ENCODE measurements at regions not wholly inside any gene's neighbourhood (a gene's known extent, or its start where the extent isn't known, plus 50 kb on each side); places are given as distances from the start of the nearest gene placed in this dataset.

DNA sequence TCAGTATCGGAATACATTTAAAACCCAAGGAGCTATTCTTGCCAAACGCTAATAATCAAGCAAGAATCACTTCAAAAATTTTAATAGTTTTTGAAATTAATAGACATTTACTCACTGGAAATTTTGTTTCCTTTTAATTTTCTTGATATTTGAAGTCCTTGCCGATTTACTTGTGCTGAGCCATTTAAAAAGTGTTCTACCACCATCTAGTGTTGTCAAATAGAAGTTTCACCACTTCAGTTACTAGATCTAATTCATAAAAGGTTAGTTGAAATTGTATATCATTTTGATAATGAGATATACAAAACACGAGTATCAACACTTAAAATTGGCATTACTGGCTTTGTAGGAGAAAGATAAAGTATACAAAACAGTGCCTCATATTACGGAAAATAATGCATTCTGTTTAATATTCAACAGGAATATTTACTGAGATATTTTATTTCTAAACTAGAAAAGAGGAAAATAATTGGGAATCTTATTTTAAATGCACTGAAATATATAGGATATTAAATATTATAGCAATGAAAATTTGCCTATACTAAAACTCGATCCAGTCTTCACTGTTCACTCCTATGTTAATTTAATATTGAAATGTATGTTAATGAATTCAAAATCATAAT, 664.8 kb upstream of the SEMA3D start:
- Histone ChIP-seq H3K36me3 (ENCODE audit: insufficient read depth) (no peaks in the 10 kb centered on the region), H3K4me3 (IDR thresholded peaks at IDR 0.05; ENCODE audit: insufficient read depth, low read depth, low read length) (no peak overlapping the region), H3K27ac (no peak overlapping the region), H3K79me2 (ENCODE audit: insufficient read depth, low read depth) (no peaks in the 10 kb centered on the region), H2AFZ (ENCODE audit: low read depth) (no peak overlapping the region), H3K9ac (no peak overlapping the region), H3K4me2 (no peak overlapping the region), H4K20me1 (ENCODE audit: insufficient read depth) (no peaks in the 10 kb centered on the region), H3K4me1 (ENCODE audit: low read depth, poor library complexity, severe bottlenecking) (no peaks in the 10 kb centered on the region), H3K27me3 (ENCODE audit: insufficient read depth, low read depth) (no peaks in the 10 kb centered on the region)
- TF ChIP-seq, protein P1, sequence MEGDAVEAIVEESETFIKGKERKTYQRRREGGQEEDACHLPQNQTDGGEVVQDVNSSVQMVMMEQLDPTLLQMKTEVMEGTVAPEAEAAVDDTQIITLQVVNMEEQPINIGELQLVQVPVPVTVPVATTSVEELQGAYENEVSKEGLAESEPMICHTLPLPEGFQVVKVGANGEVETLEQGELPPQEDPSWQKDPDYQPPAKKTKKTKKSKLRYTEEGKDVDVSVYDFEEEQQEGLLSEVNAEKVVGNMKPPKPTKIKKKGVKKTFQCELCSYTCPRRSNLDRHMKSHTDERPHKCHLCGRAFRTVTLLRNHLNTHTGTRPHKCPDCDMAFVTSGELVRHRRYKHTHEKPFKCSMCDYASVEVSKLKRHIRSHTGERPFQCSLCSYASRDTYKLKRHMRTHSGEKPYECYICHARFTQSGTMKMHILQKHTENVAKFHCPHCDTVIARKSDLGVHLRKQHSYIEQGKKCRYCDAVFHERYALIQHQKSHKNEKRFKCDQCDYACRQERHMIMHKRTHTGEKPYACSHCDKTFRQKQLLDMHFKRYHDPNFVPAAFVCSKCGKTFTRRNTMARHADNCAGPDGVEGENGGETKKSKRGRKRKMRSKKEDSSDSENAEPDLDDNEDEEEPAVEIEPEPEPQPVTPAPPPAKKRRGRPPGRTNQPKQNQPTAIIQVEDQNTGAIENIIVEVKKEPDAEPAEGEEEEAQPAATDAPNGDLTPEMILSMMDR (conservative IDR thresholded peaks at IDR 0.05; ENCODE audit: low read depth, low read length): peak; percentile 61

DNA sequence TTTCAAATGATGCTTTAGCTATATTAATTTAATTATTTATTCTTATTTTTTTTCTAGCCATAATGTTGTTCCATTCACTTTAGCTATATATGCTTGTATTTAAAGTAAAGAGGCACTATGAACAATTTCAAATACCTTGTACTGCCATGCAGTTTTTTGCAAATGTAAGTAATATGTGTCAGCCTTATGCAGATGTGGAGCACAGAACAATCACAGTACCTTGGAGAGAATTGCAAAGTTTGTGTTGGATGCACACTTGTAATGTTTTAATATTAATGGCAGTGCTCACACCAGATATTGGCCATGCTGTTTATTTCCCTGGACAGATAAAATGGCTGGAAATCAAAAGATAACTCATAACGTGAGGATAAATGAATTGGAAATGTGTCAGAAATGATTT, 663.5 kb upstream of the SEMA3D start:
- Histone ChIP-seq H2AFZ (ENCODE audit: low read depth) (no peak overlapping the region), H3K27ac (no peak overlapping the region), H3K79me2 (ENCODE audit: insufficient read depth, low read depth) (no peaks in the 10 kb centered on the region), H3K4me2 (no peak overlapping the region), H3K36me3 (ENCODE audit: insufficient read depth) (no peaks in the 10 kb centered on the region), H3K27me3 (ENCODE audit: insufficient read depth, low read depth) (no peaks in the 10 kb centered on the region), H4K20me1 (ENCODE audit: insufficient read depth) (no peaks in the 10 kb centered on the region), H3K4me3 (IDR thresholded peaks at IDR 0.05; ENCODE audit: insufficient read depth, low read depth, low read length) (no peak overlapping the region), H3K9ac (no peak overlapping the region), H3K4me1 (ENCODE audit: low read depth, poor library complexity, severe bottlenecking) (no peaks in the 10 kb centered on the region)
- TF ChIP-seq, protein P1 (conservative IDR thresholded peaks at IDR 0.05; ENCODE audit: low read depth, low read length): no peak

DNA sequence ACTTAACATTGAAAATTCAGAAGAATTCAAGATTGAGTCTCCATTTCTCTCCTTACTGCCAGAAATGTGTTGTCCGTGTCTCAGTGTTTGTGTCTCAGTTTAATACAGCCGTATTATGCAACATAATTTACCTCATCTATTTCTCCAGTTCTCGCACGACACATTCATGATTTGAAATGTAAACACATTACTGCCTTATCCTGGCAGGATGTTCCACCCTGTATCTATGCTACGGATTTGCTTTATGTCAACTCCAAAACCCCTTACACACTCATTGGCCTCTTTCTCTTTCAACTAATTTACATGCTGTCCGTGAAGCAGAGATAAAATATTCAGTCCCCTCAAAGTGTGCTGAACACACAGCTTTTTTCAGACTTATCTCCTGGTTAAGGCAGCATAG, 653.7 kb upstream of the SEMA3D start:
- Histone ChIP-seq H2AFZ (ENCODE audit: low read depth) (no peak overlapping the region), H3K9ac (no peak overlapping the region), H3K36me3 (ENCODE audit: insufficient read depth) (no peaks in the 10 kb centered on the region), H3K27ac (no peak overlapping the region), H3K27me3 (ENCODE audit: insufficient read depth, low read depth) (no peaks in the 10 kb centered on the region), H3K4me2 (no peak overlapping the region), H3K4me1 (ENCODE audit: low read depth, poor library complexity, severe bottlenecking) (no peaks in the 10 kb centered on the region), H4K20me1 (ENCODE audit: insufficient read depth) (no peaks in the 10 kb centered on the region), H3K79me2 (ENCODE audit: insufficient read depth, low read depth) (no peaks in the 10 kb centered on the region), H3K4me3 (IDR thresholded peaks at IDR 0.05; ENCODE audit: insufficient read depth, low read depth, low read length) (no peak overlapping the region)
- TF ChIP-seq, protein P1 (conservative IDR thresholded peaks at IDR 0.05; ENCODE audit: low read depth, low read length): no peak

DNA sequence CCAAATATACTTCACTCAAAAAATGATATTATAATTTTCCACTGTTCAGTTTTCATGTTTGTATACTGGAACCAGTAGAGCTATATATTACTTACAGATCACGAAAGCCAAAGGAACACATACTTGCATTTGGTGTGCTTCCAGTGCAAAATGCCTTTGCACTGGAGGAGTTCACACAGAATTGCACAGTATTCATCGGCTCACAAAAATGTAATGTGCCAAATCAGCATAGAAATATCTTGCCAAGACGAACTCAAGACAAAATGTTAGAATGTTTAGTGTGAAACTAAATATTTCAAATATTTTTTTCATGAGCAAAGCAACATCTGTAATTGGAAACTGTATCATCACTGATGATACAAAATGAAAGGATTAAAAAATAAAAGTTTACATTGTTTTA, 646.2 kb upstream of the SEMA3D start:
- Histone ChIP-seq H3K4me3 (IDR thresholded peaks at IDR 0.05; ENCODE audit: insufficient read depth, low read depth, low read length) (no peak overlapping the region), H3K4me1 (ENCODE audit: low read depth, poor library complexity, severe bottlenecking) (no peaks in the 10 kb centered on the region), H3K36me3 (ENCODE audit: insufficient read depth) (no peaks in the 10 kb centered on the region), H3K27ac (no peak overlapping the region), H2AFZ (ENCODE audit: low read depth) (no peak overlapping the region), H3K27me3 (ENCODE audit: insufficient read depth, low read depth) (no peaks in the 10 kb centered on the region), H3K79me2 (ENCODE audit: insufficient read depth, low read depth) (no peaks in the 10 kb centered on the region), H3K4me2 (no peak overlapping the region), H4K20me1 (ENCODE audit: insufficient read depth) (no peaks in the 10 kb centered on the region), H3K9ac (no peak overlapping the region)
- TF ChIP-seq, protein P1 (conservative IDR thresholded peaks at IDR 0.05; ENCODE audit: low read depth, low read length): no peak
